IMR-90 (cell line): ENCODE measurements at regions not wholly inside any gene's neighbourhood (a gene's known extent, or its start where the extent isn't known, plus 50 kb on each side); places are given as distances from the start of the nearest gene placed in this dataset.

Experiments
- ATAC-seq: fragments of 200-7000 bp; cut with Tn5 transposase; 2 replicates; pipeline ENCODE4 v1.9.1; 2020; ENCODE audit warnings: low read depth, mild to moderate bottlenecking, moderate library complexity
- BruUV-seq: library from RNA; stranded (reverse); fragments of 400-500 nt; replicated peaks from 2 replicates; lab custom pipeline; 2021; lab: Mats Ljungman, UMichigan
- CTCF ChIA-PET: fragments of 300-600 bp; formaldehyde crosslinking; extraction: SDS; loops from one replicate; lab custom pipeline; 2021; ENCODE audit warnings: antibody characterized with exemption; lab: Yijun Ruan, JAX
- POLR2A ChIA-PET: fragments of 300-600 bp; sonication (Branson Sonifier 250); formaldehyde crosslinking; loops from one replicate; lab custom pipeline; 2022; ENCODE audit warnings: antibody characterized with exemption; ENCODE audit not compliant: unreplicated experiment; lab: Charles Lee
- DNase-seq: peaks from one replicate; pipeline ENCODE4 v3.0.0; 2013
- H2AFZ ChIP-seq: replicated peaks from 2 replicates; pipeline ENCODE3; 2013; ENCODE audit warnings: low read length, mild to moderate bottlenecking; ENCODE audit not compliant: poor library complexity
- H2AK5ac ChIP-seq: 2 replicates; pipeline ENCODE4 v1.6.1; 2013; ENCODE audit warnings: low read depth, low read length, inconsistent platforms
- H2AK9ac ChIP-seq: replicated peaks from 2 replicates; pipeline ENCODE3; 2013; ENCODE audit warnings: mild to moderate bottlenecking, low read depth, low read length, moderate library complexity; ENCODE audit not compliant: poor library complexity
- H2BK120ac ChIP-seq: 2 replicates; pipeline ENCODE4 v1.6.1; 2013; ENCODE audit warnings: low read depth, low read length, inconsistent platforms
- H2BK15ac ChIP-seq: 3 replicates; pipeline ENCODE4 v1.6.1; 2013; ENCODE audit warnings: low read depth, low read length, inconsistent platforms
- H2BK20ac ChIP-seq: 2 replicates; pipeline ENCODE4 v1.6.1; 2013; ENCODE audit warnings: low read depth, mild to moderate bottlenecking, inconsistent platforms, low read length, moderate library complexity
- H2BK5ac ChIP-seq: 2 replicates; pipeline ENCODE4 v1.6.1; 2013; ENCODE audit warnings: mild to moderate bottlenecking, low read depth, low read length, inconsistent platforms; ENCODE audit not compliant: poor library complexity, severe bottlenecking
- H3K14ac ChIP-seq: replicated peaks from 2 replicates; pipeline ENCODE4 v1.6.1; 2013; ENCODE audit warnings: low read depth, low read length, inconsistent platforms
- H3K18ac ChIP-seq: 2 replicates; pipeline ENCODE4 v1.6.1; 2013; ENCODE audit warnings: low read depth, low read length, control low read depth
- H3K23ac ChIP-seq: 2 replicates; pipeline ENCODE4 v1.6.1; 2013; ENCODE audit warnings: low read depth, low read length, inconsistent platforms
- H3K27ac ChIP-seq: 2 replicates; pipeline ENCODE4 v1.5.1; 2013; ENCODE audit warnings: mild to moderate bottlenecking, control low read depth, low read length; ENCODE audit not compliant: insufficient read depth
- H3K27me3 ChIP-seq: 2 replicates; pipeline ENCODE4 v1.6.1; 2013; ENCODE audit warnings: low read length; ENCODE audit not compliant: control insufficient read depth, insufficient read depth
- H3K36me3 ChIP-seq: 2 replicates; pipeline ENCODE4 v1.6.1; 2013; ENCODE audit warnings: low read length, mixed read lengths; ENCODE audit not compliant: control insufficient read depth, insufficient read depth
- H3K4ac ChIP-seq: 2 replicates; pipeline ENCODE4 v1.6.1; 2013; ENCODE audit warnings: low read depth, low read length, inconsistent platforms
- H3K4me1 ChIP-seq: 2 replicates; pipeline ENCODE4 v1.6.1; 2013; ENCODE audit warnings: low read length, mixed read lengths; ENCODE audit not compliant: control insufficient read depth, insufficient read depth
- H3K4me2 ChIP-seq: 2 replicates; pipeline ENCODE4 v1.6.1; 2013; ENCODE audit warnings: low read depth, mild to moderate bottlenecking, control low read depth, low read length, moderate library complexity
- H3K4me3 ChIP-seq: 2 replicates; pipeline ENCODE4 v1.5.1; 2013; ENCODE audit warnings: low read depth, mild to moderate bottlenecking, control low read depth, low read length, moderate library complexity; ENCODE audit not compliant: insufficient read depth
- H3K56ac ChIP-seq: 2 replicates; pipeline ENCODE4 v1.6.1; 2013; ENCODE audit warnings: low read length, inconsistent platforms; ENCODE audit not compliant: insufficient read depth; ENCODE audit errors: extremely low read depth
- H3K79me1 ChIP-seq, 2 experiments: 2 replicates each; pipeline ENCODE4 v1.6.1; 2013; ENCODE audit warnings: low read length in 2 of 2, inconsistent platforms in 1 of 2, low read depth in 1 of 2
- H3K9ac ChIP-seq: 2 replicates; pipeline ENCODE4 v1.6.1; 2013; ENCODE audit warnings: low read depth, low read length, control low read depth
- H3K9me1 ChIP-seq: 2 replicates; pipeline ENCODE4 v1.6.1; 2013; ENCODE audit warnings: low read length, inconsistent platforms; ENCODE audit not compliant: insufficient read depth
- H3K9me3 ChIP-seq: 2 replicates; pipeline ENCODE4 v1.6.1; 2013; ENCODE audit warnings: low read length; ENCODE audit not compliant: control insufficient read depth, insufficient read depth
- H4K20me1 ChIP-seq: 2 replicates; pipeline ENCODE4 v1.6.1; 2013; ENCODE audit warnings: low read length, inconsistent platforms; ENCODE audit not compliant: insufficient read depth
- H4K5ac ChIP-seq: 2 replicates; pipeline ENCODE4 v1.6.1; 2013; ENCODE audit warnings: mild to moderate bottlenecking, low read depth, low read length, control low read depth
- H4K8ac ChIP-seq, 2 experiments: 2 replicates each; pipeline ENCODE4 v1.6.1; 2013; ENCODE audit warnings: low read depth in 2 of 2, low read length in 2 of 2, control low read depth in 1 of 2, inconsistent platforms in 1 of 2
- H4K91ac ChIP-seq: 2 replicates; pipeline ENCODE4 v1.6.1; 2013; ENCODE audit warnings: low read depth, low read length, inconsistent platforms; ENCODE audit not compliant: insufficient read depth
- BHLHE40 ChIP-seq: fragments of 150-350 bp; IDR thresholded peaks from 2 replicates; pipeline ENCODE4 v1.6.1; 2016; ENCODE audit warnings: mild to moderate bottlenecking, low read depth, low read length
- CHD1 ChIP-seq: IDR thresholded peaks from 2 replicates; pipeline ENCODE4 v1.6.1; 2012; ENCODE audit warnings: low read depth, low read length, improper control_type of control experiment
- FOS ChIP-seq: fragments of 150-350 bp; IDR thresholded peaks from 2 replicates; pipeline ENCODE4 v1.6.1; 2016; ENCODE audit warnings: low read depth, low read length
- MAFK ChIP-seq: IDR thresholded peaks from 2 replicates; pipeline ENCODE4 v1.6.1; 2012; ENCODE audit warnings: low read depth, low read length, improper control_type of control experiment
- MAZ ChIP-seq: IDR thresholded peaks from 2 replicates; pipeline ENCODE4 v1.6.1; 2012; ENCODE audit warnings: low read depth, mild to moderate bottlenecking, low read length, improper control_type of control experiment, moderate library complexity, borderline replicate concordance
- POLR2A ChIP-seq: IDR thresholded peaks from 2 replicates; pipeline ENCODE4 v1.6.1; 2012; ENCODE audit warnings: mild to moderate bottlenecking, low read depth, low read length
- RAD21 ChIP-seq: IDR thresholded peaks from 2 replicates; pipeline ENCODE4 v1.6.1; 2012; ENCODE audit warnings: low read length, improper control_type of control experiment
- RFX5 ChIP-seq: IDR thresholded peaks from 2 replicates; pipeline ENCODE4 v1.8.0; 2012; ENCODE audit warnings: low read depth, mild to moderate bottlenecking, low read length, moderate library complexity
- WGBS, 2 experiments: methylation state at CpG; one replicate each; pipeline versions ENCODE4 v1.1.5 to v1.1.7; 2013; ENCODE audit warnings: missing lambda C conversion rate in 2 of 2; ENCODE audit not compliant: insufficient read length in 1 of 2; ENCODE audit errors: extremely low coverage in 2 of 2; 5-methylcytosine and 5-hydroxymethylcytosine counted together
- dilution Hi-C: fragments of 300-500 bp; cut with HindIII; formaldehyde crosslinking; loops from one replicate; pipeline ENCODE4 v1.14.3; 2018; ENCODE audit warnings: low sequenced_read_pairs; ENCODE audit not compliant: unreplicated experiment
- in situ Hi-C: fragments of 300-500 bp; cut with MboI; formaldehyde crosslinking; loops from 3 replicates; pipeline ENCODE4 v1.14.3; 2019; ENCODE audit warnings: low sequenced_read_pairs, inconsistent platforms, mixed read lengths
- intact Hi-C: fragments of 100-400 bp; cut with micrococcal nuclease; formaldehyde crosslinking; loops from 2 replicates; pipeline ENCODE4 v1.10.0; 2022
- TF ChIP-seq, protein P1 (sequence below): fragments of 150-350 bp; IDR thresholded peaks from 2 replicates; pipeline ENCODE4 v1.6.1; 2016; ENCODE audit warnings: low read depth, mild to moderate bottlenecking, low read length, moderate library complexity, borderline replicate concordance
- TF ChIP-seq, protein P2 (sequence below): fragments of 150-350 bp; IDR thresholded peaks from 2 replicates; pipeline ENCODE4 v1.6.1; 2017; ENCODE audit warnings: mild to moderate bottlenecking, antibody characterized with exemption, low read length, low read depth

DNA sequence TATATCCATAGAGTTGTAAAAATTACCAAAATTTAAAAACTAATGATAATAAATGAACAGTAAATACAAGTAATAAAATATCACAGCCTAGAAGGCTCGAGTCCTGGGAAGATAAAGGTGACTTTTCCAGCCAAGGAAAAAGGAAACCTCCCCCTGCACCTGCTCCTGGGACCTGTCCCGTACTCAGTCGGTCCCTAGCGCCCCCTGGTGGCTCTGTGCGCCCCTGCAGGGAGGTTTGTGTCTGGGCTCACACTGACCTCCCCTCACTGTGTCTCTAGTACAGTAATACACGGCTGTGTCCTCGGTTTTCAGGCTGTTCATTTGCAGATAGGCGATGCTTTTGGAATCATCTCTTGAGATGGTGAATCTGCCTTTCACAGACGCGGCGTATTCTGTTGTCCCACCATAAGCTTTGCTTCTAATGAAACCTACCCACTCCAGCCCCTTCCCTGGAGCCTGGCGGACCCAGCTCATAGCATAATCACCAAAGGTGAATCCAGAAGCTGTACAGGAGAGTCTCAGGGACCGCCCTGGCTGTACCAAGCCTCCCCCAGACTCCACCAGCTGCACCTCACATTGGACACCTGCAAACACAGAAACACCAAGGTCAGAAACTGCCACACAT is 1030.4 kb downstream of the TMEM121 start:
- no peaks in the 10 kb centered on the region for H3K4me1 ChIP-seq
- H2AK5ac ChIP-seq: no peak overlapping the region
- no peak overlapping the region for H2BK5ac ChIP-seq
- H3K27ac ChIP-seq: no peak overlapping the region
- no peak overlapping the region for H3K4me3 ChIP-seq
- no peaks in the 10 kb centered on the region for H3K36me3 ChIP-seq
- no peak overlapping the region for H3K23ac ChIP-seq
- H3K56ac ChIP-seq: no peak overlapping the region
- DNase-seq (no peak), ATAC-seq (no peak)
- H2BK20ac ChIP-seq: no peak overlapping the region
- H2BK15ac ChIP-seq: no peak overlapping the region
- no peaks in the 10 kb centered on the region for H3K27me3 ChIP-seq
- ChIA-PET POLR2A (no interaction called here), CTCF (no interaction called here)
- no peak overlapping the region for H3K18ac ChIP-seq
- TF ChIP-seq MAZ (no peak), FOS (no peak), BHLHE40 (no peak), RAD21 (no peak), CHD1 (no peak), MAFK (no peak), POLR2A (no peak), RFX5 (no peak)
- TF ChIP-seq, protein P1, sequence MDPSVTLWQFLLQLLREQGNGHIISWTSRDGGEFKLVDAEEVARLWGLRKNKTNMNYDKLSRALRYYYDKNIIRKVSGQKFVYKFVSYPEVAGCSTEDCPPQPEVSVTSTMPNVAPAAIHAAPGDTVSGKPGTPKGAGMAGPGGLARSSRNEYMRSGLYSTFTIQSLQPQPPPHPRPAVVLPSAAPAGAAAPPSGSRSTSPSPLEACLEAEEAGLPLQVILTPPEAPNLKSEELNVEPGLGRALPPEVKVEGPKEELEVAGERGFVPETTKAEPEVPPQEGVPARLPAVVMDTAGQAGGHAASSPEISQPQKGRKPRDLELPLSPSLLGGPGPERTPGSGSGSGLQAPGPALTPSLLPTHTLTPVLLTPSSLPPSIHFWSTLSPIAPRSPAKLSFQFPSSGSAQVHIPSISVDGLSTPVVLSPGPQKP: no peak
- TF ChIP-seq, protein P2, sequence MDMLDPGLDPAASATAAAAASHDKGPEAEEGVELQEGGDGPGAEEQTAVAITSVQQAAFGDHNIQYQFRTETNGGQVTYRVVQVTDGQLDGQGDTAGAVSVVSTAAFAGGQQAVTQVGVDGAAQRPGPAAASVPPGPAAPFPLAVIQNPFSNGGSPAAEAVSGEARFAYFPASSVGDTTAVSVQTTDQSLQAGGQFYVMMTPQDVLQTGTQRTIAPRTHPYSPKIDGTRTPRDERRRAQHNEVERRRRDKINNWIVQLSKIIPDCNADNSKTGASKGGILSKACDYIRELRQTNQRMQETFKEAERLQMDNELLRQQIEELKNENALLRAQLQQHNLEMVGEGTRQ: no peak
- no peak overlapping the region for H2AK9ac ChIP-seq
- H4K8ac ChIP-seq: no peak overlapping the region
- no peaks in the 10 kb centered on the region for H3K9me1 ChIP-seq
- H3K9me3 ChIP-seq: peaks cover 10% of the 10 kb centered on the region
- dilution Hi-C loops (no loop called here), in situ Hi-C loops (no loop called here), intact Hi-C loops (no loop called here)
- no peak overlapping the region for H3K9ac ChIP-seq
- H4K5ac ChIP-seq: no peak overlapping the region
- no TSS peak for BruUV-seq
- H3K4ac ChIP-seq: no peak overlapping the region
- H4K20me1 ChIP-seq: no peaks in the 10 kb centered on the region
- no peak overlapping the region for H3K14ac ChIP-seq
- H2BK120ac ChIP-seq: no peak overlapping the region
- WGBS, 2 experiments: 36% methylated on average over 9 of the region's 13 CpGs; no CpG with 5 or more reads in 1 of the 2 experiments
- no peak overlapping the region for H3K4me2 ChIP-seq
- no peaks in the 10 kb centered on the region for H3K79me1 ChIP-seq
- H4K91ac ChIP-seq: no peak overlapping the region
- H2AFZ ChIP-seq: no peak overlapping the region
